ENCODE measurements at regions not wholly inside any gene's neighbourhood (a gene's known extent, or its start where the extent isn't known, plus 50 kb on each side); places are given as distances from the start of the nearest gene placed in this dataset.
"Not testable (repeated sequence)": the region's sequence is repeated elsewhere in the genome, so short reads cannot be mapped to it uniquely, and the experiment has no call there.

DNA sequence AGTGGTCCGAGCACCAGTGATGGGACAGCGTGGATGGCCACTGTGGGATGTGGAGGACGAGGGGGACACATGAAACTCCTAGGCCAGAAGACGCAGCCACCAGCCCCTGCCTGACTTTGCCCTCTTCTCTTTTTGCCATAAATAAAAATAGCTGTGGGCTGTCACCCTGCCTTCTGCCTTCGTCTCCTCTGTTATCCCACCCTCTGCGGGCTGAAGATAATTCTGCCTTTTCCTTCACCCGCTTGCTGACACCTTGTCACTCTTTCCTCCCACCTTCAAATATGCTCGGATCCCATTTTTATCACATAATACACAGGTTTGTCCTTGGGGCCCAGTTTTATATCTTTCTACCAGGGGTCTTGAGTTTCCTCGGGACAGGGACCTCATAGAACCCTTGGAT is 87.6 kb upstream of the CIBAR2 start:
- DNase-seq (ENCODE audit: low read depth, low spot score): no peak
- H3K27ac ChIP-seq: no peak overlapping the region

DNA sequence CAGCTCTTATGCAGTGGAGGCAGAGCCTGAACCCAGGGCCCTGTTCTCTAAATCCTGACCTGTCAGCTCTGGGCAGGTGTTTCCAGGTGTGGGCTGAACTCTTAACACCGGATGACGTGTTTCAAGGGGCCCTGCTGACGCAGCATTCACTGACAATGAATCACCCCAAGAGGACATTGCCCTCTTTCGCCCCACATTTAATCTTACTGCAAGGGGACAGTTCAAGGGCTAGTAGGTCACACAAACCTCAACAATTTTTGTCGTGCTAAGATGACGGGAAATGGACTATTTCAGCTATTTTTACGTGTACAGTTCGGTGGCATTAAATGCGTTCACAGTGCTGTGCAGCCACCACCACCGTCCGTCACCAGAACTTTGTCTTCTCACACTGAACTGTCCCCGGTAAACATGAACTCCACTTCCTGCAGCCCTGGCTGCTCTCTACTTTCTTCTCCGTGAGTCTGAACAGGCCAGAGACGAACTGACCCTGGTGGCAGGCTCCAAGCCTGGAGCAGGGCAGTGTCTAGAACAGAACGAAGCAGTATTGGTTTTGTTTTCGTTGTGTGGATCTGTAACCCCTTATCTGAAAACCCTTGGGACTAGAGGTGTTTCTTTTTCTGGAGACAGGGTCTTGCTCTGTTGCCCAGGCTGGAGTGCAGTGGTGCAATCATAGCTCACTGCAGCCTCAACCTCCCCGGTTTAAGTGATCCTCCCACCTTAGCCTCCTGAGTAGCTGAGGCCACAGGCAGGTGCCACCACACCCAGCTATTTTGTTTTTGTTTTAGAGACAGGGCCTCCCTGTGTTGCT is 88.4 kb upstream of the CIBAR2 start:
- no peak for DNase-seq (ENCODE audit: low read depth, low spot score)

DNA sequence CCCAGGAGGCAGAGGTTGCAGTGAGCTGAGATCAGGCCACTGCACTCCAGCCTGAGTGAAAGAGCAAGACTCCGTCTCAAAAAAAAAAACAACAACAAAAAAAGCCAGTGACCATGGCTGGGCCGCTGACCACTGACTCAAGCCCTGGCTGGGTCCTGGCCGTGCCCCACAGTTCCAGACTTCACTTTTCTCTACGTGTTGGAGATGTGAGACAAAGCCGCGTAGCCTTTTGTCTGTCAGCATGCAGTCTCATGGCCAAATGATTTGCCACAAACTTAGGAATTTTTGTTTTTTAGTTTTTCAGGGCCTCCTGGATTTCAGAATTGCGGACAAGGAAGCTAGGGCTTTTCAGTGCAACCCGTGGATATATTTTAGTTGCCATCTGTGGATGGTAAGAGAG is 89.3 kb upstream of the CIBAR2 start:
- DNase-seq (ENCODE audit: low read depth, low spot score): no peak

More for the DNA sequence above, 88.4 kb upstream of the CIBAR2 start:
- H3K27ac ChIP-seq: no peak overlapping the region

DNA sequence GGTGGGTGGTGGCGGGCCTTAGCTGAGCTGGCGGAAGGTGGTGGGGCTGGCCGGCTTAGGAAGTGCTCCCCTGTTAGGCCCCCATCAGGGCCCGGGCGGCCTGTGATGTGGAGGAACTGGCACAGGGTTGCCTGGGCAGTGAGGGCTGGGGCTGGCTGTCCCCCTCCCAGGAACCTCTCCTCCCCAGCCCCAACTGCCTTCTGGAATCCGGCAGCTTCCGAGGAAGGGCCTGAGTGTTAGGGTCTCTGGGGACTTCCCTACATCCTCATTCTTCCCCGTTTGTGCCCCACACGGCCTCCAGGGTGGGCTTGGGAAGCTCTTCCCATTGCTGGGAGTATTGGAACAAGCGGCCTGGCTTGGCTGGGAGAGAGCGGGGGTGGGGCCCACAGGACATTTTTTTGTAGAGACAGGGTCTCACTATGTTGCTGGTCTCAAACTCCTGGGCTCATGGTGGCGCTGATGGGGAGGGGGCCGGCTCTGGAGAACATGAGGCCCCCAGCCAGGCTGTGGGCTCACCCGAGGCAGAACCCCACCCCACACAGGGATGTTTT is 89.9 kb upstream of the CIBAR2 start:
- no peak for DNase-seq (ENCODE audit: low read depth, low spot score)
- no peak overlapping the region for H3K27ac ChIP-seq

More for the DNA sequence above, 89.3 kb upstream of the CIBAR2 start:
- H3K27ac ChIP-seq: no peak overlapping the region

DNA sequence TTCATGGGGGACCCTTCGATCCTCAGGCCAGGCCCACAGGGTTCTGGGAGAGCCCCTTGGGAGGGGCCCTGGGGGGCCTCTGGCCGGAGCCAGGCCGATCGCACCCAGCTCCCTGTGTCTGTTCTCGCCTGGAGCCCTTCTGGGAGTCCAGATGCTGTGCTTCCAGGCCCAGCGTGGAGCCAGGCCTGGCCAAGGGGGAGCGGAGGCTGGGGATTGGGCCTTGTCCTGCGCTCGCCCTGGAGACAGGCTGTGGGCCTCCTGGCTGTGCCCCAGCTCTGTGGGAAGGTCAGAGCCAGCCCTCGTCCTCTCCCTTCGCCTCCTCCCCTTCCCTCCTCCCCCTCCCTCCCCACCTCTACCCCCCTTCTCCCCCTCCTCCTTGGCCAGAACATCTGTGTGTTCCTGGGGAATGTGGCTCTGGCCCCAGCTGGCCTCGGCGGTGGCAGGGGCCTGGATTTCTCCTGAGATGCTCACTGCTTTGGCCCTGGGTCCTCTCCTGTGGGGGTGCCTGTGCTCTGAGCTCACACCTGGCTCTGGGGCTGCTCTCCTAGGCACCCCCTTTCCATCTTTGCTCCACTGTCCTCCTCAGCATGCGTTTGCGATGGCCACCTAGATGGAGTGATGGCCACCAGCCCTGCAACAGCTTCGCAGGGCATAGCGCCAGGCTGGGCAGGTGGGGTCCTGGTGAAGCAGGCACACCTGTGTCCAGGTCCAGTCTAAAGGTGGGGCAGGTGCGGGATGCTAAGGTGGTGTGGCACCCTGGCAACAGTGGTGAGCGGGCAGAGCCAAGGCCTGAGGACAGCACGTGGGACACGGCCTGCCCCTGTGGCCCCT is 90.6 kb upstream of the CIBAR2 start:
- H3K27ac ChIP-seq: no peak overlapping the region
- DNase-seq (ENCODE audit: low read depth, low spot score): no peak

DNA sequence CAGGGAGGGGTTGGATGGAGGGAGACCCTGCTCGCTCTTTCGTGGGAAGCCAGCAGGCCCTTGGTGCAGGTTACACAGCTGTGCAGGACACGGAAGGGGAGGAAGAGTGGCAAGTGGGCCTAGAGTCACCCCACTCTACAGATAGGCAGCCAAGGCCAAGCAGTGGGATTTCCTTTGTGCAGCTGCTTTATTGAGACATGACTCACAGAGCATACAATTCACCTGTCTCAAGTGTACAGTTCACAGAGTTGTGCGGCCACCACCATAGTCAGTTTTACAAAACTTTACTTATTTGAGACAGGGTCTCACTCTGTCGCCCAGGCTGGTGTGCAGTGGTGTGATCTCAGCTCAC is 91.2 kb upstream of the CIBAR2 start:
- DNase-seq (ENCODE audit: low read depth, low spot score): no peak
- peak overlapping the region; percentile 74 for H3K27ac ChIP-seq

DNA sequence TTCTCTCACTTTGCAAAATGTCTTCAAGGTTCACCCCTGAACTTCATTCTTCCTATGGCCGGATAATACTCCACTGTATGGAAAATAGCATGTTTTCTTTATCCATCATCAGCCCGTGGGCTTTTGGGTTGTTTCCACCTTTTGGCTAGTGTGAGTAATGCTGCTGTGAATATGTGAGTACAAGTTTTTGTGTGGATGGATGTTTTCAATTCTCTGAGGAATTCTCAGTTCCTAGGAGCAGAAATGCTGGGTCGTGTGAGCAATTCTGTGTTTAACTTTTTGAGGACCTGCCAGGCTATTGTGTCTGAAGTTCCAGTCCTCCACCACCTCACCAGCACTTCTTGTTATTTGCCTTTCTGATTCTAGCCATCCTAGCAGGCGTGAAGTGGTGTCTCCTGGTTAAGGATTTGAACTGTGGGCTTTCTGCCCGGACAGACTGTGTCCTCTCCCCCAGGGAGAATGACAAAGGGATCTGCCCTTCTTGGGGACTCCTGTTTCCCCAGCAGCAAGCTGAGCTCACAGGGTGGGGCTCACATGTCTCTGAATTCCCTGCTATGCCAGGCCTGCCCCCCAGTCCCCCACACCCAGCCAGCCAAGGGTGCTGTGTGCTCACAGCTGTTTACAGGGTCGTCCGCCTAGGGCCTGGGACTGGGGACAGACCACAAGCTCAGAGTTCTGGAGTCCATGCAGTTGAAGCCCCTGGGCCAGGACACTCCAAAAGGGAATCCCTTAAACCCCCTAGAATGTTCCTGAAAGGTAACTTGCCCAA is 92.2 kb upstream of the CIBAR2 start:
- H3K27ac ChIP-seq: peak overlapping the region; percentile 74
- DNase-seq (ENCODE audit: low read depth, low spot score): no peak

DNA sequence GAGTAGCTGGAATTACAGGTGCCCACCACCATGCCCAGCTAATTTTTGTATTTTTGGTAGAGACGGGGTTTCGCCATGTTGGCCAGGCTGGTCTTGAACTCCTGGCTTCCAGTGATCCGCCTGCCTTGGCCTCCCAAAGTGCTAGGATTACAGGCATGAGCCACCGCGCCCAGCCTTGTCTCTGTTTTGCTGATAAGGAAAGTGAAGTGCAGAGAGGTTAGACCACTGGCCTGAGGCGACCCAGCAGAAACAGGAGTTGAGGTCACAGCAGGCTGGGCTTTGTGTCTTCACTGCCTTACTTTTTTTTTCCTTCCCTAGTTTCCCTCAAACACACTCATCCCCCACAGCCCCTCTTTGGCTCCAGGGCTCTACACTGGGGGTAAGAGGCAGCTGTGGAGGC is 93.0 kb upstream of the CIBAR2 start:
- peak overlapping the region; percentile 74 for H3K27ac ChIP-seq

DNA sequence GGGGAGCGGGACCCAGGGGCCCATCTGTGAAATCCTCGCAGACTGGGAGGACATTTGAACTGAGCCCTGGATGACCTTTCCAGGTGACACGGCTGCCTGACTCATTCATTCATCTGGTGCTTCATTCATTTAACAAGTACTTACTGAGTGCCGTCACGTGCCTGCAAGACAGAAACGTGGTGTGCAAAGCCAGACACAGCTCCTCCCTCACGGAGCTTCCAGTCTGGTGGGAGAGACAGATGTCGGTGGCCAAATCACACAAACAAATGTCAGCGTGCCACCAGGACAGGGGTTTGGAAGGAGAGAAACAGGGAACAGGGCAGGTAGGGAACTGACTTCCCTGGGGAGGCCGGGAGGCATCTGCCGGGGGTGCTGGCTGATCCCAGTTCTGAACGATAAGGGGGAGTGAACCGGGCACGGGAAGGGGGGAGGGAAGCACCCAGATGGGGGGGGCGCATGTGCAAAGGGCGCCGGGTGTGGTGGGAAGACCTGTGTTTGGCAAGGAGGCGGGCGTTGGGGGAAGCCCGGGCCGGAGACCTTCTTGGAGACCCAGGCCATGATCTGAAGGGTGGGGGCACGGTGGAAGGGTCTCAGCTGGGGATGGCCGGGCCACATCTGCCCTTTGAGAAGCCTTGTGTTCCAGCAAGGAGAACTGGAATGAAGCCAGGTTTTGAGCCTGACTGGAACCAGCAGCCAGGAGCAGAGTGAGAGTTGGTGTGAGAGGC is 93.6 kb upstream of the CIBAR2 start:
- H3K27ac ChIP-seq: no peak overlapping the region
- no peak for DNase-seq (ENCODE audit: low read depth, low spot score)

More for the DNA sequence above, 93.0 kb upstream of the CIBAR2 start:
- DNase-seq (ENCODE audit: low read depth, low spot score): not testable (repeated sequence)

DNA sequence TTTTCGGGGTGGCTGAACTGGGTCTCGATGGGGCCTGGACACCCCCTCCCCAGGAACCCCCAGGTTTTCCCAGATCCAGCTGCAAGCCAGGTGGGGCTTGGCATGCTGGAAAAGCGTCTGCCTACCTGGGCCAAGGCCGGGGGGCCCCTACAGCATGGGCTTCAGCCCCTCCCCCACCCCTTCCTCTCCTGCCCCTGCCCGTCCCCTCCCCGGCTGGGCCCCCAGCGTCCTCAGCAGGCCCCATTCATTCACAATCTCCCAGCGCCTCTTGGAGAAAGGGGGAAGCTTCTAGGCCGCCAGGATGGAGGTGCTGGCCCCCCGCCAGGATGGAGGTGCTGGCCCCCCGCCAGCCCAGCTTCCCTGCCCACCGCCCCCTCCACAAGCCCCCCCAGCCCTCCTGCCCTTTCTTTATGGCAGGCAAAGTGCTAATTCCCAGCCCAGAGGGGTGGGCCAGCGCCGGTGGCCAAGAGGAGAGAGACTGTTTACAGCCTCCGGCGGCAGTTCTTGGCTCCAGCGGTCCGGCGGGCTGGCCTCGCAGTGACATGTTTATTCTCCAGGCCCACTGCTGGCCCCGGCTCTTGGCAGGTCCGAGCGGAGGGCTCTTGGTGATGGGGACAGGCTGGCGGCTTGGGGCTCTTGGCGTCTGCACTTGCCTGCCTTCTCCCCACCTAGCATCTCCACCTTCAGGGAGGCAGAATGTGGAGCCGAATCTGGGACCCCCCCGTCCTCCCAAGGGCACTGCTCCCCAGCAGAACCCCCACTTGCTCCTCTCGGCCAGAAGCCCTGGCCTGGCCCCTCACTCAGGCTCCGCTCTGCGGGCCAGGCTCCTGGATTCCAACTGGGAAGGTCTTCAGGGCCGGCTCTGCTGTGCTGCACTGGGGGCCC is 94.4 kb upstream of the CIBAR2 start:
- DNase-seq (ENCODE audit: low read depth, low spot score): no peak
- no peak overlapping the region for H3K27ac ChIP-seq

DNA sequence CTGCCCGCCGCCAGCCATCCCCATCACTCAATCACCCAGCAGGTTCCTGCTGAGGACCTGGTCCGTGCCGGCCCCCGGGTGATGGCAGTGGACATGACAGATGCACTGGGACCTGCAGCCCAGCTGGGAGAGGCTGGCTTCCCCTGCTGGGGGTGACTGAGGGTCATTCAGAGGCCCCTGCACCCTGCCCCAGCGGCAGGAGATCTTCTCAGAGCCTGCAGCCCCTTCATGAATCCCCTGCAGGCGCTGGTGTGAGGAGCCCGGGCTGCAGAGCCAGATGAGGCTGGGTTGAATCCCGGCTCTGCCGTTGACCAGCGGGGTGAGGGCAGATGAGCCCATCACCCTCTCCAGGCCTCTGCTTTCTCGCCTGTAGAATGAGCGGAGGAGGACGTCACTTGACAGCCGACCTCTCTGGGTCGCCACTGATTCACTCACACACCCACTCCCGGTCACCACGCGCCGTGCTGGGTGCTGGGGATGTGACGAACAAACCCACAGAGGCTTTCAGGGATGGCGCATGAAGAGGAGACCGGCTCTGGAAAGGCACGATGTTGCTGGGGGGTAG is 95.2 kb upstream of the CIBAR2 start:
- no peak overlapping the region for H3K27ac ChIP-seq
- no peak for DNase-seq (ENCODE audit: low read depth, low spot score)

DNA sequence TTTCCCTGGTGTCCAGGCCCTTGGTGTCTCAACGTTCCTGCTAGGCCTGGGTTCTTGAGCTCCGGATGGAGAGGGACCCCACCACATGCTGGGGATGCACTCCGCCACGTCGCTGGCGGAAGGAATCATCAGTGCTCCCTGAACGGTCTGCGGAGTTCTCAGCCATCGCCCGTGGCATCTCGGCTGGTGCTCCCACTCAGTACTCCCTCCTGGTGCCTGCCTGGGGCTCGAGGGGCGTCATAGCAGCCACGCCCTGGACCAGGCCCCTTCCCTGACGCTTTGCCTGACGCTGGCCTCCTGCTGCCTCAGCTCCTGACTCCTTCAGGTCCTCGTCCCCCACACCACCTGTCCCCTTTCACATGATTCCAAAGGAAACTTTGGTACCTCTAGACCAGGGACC is 95.9 kb upstream of the CIBAR2 start:
- no peak for DNase-seq (ENCODE audit: low read depth, low spot score)
- no peak overlapping the region for H3K27ac ChIP-seq

DNA sequence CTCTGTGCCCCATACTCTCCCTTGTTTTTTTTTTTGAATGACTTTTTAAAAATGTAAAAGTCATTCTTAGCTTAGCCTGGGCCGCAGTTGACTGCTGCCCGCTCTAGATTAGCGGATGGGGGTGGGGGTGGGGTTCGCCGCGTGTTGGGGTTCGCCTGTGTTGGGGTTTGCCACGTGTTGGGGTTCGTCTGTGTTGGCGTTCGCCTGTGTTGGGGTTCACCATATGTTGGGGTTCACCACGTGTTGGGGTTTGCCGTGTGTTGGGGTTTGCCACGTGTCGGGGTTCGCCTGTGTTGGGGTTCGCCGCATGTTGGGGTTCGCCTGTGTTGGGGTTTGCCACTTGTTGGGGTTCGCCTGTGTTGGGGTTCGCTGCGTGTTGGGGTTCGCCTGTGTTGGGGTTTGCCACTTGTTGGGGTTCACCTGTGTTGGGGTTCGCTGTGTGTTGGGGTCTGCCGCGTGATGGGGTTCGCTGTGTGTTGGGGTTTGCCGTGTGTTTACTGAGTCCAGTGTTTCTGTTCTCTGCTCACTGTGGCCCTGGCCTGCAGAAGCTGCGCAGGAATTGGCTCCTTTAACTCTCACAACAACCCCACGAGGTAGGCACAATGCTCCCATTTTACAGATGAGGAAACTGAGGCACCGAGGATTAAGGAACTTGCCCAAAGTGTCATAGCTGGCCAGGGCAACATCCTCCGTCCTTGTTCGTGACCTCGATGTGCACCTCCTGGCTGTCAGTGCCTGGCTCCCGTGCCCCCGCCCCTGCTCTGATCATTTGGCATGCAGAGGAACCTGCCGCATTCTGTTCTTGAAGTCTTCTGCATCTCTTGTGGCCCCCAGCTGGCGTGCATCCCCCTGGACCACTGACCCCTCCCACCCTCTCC is 96.6 kb upstream of the CIBAR2 start:
- no peak for DNase-seq (ENCODE audit: low read depth, low spot score)
- H3K27ac ChIP-seq: no peak overlapping the region

DNA sequence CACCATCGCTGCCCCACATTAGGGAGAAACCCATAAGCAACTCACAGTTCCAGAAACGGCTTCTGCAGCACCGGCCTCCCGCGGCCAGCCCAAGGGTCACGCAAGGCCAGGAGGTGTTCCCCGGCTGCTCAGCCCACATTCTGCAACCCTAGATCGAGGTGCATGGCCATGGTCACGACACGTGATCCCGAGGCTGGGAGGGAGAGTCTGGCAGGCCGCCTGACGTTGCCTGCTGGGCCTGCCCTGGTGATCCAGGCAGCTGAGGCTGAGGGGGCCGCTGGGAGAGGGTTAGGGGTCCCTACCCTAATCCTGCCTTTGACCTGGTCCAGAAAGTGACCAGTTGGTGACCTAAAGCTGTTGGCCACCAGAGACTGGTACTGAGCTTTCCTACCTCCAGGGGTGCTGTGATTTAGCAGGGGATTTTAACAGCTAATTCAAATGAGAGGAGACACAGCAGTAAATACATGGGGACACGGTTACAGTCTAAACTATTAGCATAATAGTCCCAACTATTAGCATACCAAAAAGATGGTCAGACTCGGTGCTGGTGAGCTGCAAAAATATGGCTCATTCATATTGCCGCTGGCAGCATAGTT is 97.4 kb upstream of the CIBAR2 start:
- no peak overlapping the region for H3K27ac ChIP-seq
- DNase-seq (ENCODE audit: low read depth, low spot score): no peak

DNA sequence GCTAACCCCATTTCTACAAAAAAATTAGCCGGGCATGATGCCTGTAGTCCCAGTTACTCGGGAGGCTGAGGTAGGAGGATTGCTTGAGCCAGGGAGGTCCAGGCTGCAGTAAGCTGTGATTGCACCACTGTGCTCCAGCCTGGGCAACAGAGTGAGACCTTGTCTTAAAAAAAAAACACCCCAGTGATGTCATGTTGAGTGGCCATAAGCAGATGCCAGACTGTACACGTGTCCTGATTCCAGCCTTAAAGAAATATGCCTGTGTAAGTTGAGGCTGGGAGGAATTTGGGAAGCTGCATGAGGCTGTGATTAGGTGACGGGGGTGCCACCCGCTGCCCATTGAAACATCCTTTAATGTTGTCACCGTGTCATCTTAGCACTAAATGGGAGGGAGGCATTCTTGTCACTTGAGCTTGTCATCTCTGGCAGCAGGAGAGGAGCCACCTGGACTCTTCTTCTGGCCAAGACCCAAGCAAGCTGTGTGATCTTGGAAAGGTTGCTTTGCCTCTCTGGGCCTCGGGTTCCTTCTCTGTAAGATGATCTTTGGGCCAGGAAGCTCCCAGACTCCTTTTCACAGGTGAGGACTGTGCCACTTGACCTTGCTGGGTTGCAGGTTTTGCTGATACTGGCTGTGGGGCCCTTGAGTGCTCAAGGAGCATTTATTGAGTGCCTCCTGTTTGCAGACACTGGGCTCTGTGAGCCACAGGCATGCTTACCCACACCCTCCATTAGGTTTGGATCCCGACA is 98.3 kb upstream of the CIBAR2 start:
- no peak for DNase-seq (ENCODE audit: low read depth, low spot score)
- H3K27ac ChIP-seq: peak overlapping the region; percentile 20

DNA sequence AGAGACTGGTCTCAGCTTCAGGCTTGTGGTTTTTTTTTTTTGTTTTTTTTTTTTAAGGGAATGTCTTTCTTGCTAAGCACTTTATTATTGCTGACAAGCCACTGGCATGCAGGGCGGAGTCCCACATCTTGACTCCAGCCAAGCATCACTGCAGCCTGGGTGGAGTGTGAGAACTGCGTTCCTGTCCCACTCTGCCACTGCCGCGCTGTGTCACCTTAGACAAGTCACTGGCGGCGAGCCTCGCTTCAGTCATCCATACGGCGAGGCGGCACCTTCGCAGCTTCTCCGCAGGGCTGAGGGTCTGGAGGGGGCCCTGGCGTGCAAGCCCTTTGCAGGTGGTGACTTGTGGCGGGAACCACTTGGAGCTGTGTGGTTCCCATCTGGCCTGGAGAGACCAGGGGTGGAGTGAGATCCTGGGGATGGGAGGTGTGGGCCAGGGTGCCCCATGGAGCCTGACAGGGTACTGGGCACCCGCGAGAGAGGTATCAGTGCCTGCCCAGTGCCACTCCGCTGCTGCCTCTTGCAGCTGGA is 99.1 kb upstream of the CIBAR2 start:
- peak overlapping the region; percentile 20 for H3K27ac ChIP-seq
- no peak for DNase-seq (ENCODE audit: low read depth, low spot score)
